ENCODE measurements at regions not wholly inside any gene's neighbourhood (a gene's known extent, or its start where the extent isn't known, plus 50 kb on each side); places are given as distances from the start of the nearest gene placed in this dataset.

DNA sequence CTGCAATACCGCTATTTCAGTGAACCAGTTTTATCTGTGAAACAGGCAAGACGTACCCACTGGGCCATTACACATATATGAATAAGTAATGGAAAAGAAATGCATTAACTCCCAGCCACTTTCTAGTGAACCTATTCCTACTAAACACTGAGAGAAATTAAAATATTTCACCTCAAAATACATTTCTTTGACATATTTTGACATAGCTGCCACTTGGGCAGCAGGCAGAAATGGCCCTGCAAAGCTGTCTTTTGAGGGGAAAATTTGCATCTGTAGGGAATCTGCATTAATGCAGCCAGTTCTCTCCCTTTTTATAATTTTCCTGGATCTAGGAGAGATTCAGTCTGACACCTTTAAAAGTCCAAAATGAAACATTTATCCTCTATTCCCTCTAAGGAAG, 714.8 kb upstream of the POM121L12 start:
- Histone ChIP-seq H3K27me3 (no peaks in the 10 kb centered on the region), H3K27ac (no peak overlapping the region), H3K4me3 (no peak overlapping the region), H3K36me3 (no peaks in the 10 kb centered on the region), H3K4me1 (no peaks in the 10 kb centered on the region), H3K9me3 (no peaks in the 10 kb centered on the region)
- intact Hi-C loops (cut with DNase I): no loop called here
- ATAC-seq (no peak), DNase-seq (no peak)
- TF ChIP-seq, protein P1, sequence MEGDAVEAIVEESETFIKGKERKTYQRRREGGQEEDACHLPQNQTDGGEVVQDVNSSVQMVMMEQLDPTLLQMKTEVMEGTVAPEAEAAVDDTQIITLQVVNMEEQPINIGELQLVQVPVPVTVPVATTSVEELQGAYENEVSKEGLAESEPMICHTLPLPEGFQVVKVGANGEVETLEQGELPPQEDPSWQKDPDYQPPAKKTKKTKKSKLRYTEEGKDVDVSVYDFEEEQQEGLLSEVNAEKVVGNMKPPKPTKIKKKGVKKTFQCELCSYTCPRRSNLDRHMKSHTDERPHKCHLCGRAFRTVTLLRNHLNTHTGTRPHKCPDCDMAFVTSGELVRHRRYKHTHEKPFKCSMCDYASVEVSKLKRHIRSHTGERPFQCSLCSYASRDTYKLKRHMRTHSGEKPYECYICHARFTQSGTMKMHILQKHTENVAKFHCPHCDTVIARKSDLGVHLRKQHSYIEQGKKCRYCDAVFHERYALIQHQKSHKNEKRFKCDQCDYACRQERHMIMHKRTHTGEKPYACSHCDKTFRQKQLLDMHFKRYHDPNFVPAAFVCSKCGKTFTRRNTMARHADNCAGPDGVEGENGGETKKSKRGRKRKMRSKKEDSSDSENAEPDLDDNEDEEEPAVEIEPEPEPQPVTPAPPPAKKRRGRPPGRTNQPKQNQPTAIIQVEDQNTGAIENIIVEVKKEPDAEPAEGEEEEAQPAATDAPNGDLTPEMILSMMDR (IDR thresholded peaks at IDR 0.05): no peak
- WGBS (ENCODE audit: insufficient coverage, low coverage, low lambda C conversion rate, missing lambda C conversion rate): 63% methylated on average over 2 of the region's 2 CpGs

DNA sequence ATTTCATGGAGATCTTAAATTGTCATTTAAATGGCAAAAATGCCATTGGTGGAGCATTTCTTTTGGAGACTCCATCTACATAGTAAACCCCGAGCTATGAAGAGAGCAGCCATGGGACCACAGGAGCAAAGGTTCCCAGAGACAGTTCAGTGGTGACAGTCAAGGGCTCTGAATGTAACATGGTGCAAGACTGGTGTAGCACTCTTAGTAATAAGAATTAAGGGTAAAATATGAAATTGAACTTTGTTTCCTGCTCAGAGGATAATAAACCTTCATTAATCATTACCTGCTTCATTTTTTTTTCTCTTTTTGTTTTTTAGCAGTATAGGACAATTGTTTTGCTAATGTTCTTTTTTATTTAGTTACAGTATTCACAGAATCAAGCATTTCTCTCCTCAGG, 717.5 kb upstream of the POM121L12 start:
- intact Hi-C loops (cut with DNase I): no loop called here
- DNase-seq (no peak), ATAC-seq (no peak)
- no peak overlapping the region for H3K4me3 ChIP-seq
- WGBS (ENCODE audit: insufficient coverage, low coverage, low lambda C conversion rate, missing lambda C conversion rate): 56% methylated on average over 1 of the region's 1 CpG
- no peaks in the 10 kb centered on the region for H3K9me3 ChIP-seq
- no peaks in the 10 kb centered on the region for H3K27me3 ChIP-seq
- TF ChIP-seq POLR2A (IDR thresholded peaks at IDR 0.05): no peak
- TF ChIP-seq, protein P1 (IDR thresholded peaks at IDR 0.05): no peak
- no peaks in the 10 kb centered on the region for H3K4me1 ChIP-seq
- H3K27ac ChIP-seq: no peak overlapping the region
- no peaks in the 10 kb centered on the region for H3K36me3 ChIP-seq

DNA sequence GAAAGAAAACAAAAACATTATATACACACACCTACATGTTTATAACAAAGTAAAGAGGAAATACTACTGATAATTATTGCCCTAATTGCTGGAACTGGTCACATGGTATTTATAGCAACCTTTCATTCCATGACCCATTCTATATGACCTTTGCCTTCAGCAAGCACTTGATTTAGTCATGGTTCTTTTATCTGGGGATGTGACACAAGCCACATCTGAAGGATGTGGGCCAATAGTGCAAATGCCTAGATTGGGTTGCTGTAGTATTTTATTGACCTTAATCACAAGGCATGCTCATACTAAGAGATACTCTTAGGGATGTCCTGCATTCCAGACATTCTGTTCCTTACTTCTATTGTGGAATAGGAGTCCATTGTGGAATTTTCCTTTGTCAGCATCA, 723.5 kb upstream of the POM121L12 start:
- ATAC-seq (no peak), DNase-seq (no peak)
- Histone ChIP-seq H3K9me3 (no peaks in the 10 kb centered on the region), H3K27ac (no peak overlapping the region), H3K4me1 (no peaks in the 10 kb centered on the region), H3K4me3 (no peak overlapping the region), H3K36me3 (no peaks in the 10 kb centered on the region), H3K27me3 (no peaks in the 10 kb centered on the region)
- TF ChIP-seq, protein P1 (IDR thresholded peaks at IDR 0.05): no peak
- no peak for TF ChIP-seq POLR2A (IDR thresholded peaks at IDR 0.05)
- intact Hi-C loops (cut with DNase I): no loop called here

DNA sequence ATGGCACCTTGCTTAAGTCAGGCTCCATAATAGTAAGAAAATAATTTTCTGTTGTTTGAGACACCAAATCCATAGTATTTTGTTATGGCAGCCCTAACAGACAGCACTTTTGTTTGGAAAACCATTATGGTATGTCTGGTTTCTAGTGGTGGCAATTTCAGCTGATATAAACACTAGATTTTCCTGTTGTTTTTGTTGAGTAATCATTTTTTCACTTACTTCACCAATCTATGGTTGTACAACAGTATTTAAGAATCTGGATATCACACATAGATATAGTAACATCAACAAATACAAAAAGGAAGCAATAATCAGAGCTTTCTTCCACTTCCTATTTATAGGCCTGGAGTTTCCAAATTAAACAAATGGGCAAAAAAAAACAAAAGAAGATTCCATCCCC, 725.8 kb upstream of the POM121L12 start:
- no peak for DNase-seq
- Histone ChIP-seq H3K4me1 (no peaks in the 10 kb centered on the region), H3K4me3 (no peak overlapping the region), H3K27me3 (no peaks in the 10 kb centered on the region), H3K9me3 (no peaks in the 10 kb centered on the region), H3K27ac (no peak overlapping the region), H3K36me3 (no peaks in the 10 kb centered on the region)
- no peak for ATAC-seq
- intact Hi-C loops (cut with DNase I): no loop called here
- TF ChIP-seq, protein P1 (IDR thresholded peaks at IDR 0.05): no peak
- no peak for TF ChIP-seq POLR2A (IDR thresholded peaks at IDR 0.05)

DNA sequence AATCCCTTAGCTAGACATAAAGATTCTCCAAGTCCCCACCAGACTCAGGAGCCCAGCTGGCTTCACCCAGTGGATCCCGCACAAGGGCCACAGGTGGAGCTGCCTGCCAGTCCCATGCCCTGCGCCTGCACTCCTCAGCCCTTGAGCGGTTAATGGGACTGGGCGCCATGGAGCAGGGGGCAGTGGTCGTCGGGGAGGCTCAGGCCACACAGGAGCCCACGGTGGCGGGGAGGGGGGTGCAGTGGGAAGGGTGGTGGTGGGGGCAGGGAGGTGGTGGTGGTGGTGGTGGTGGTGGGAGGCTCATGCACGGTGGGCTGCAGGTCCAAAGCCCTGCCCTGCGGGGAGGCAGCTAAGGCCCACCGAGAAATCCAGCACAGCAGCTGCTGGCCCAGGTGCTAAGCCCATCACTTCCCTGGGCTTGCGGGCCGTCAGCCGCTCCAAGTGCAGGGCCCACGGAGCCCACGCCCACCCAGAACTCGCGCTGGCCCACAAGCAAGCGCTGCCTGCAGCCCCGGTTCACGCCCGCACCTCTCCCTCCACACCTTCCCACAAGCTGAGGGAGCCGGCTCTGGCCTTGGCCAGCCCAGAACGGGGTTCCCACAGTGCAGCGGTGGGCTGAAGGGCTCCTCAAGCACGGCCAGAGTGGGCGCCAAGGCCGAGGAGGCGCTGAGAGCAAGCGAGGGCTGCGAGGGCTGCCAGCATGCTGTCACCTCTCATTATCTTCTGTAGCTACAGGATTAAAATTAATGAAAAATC, 732.5 kb upstream of the POM121L12 start:
- intact Hi-C loops (cut with DNase I): no loop called here
- TF ChIP-seq, protein P1 (IDR thresholded peaks at IDR 0.05): no peak
- TF ChIP-seq POLR2A (IDR thresholded peaks at IDR 0.05): no peak
- H3K4me1 ChIP-seq: no peaks in the 10 kb centered on the region
- H3K36me3 ChIP-seq: no peaks in the 10 kb centered on the region
- H3K27me3 ChIP-seq: no peaks in the 10 kb centered on the region
- no peak overlapping the region for H3K27ac ChIP-seq
- no peaks in the 10 kb centered on the region for H3K9me3 ChIP-seq
- WGBS (ENCODE audit: insufficient coverage, low coverage, low lambda C conversion rate, missing lambda C conversion rate): 98% methylated on average over 11 of the region's 31 CpGs
- DNase-seq (no peak), ATAC-seq (no peak)
- no peak overlapping the region for H3K4me3 ChIP-seq

All from right lobe of liver (tissue), 6 donors.